NCI-H226 (cell line): ENCODE measurements at regions not wholly inside any gene's neighbourhood (a gene's known extent, or its start where the extent isn't known, plus 50 kb on each side); places are given as distances from the start of the nearest gene placed in this dataset.

Experiments used
- DNase-seq: peaks from one replicate; pipeline ENCODE4 v3.0.0-alpha.2; 2015

- no peak for DNase-seq
These were observed 177.6 kb upstream of the TMTC4 start for GRCh38 chr13:100852146-100852545.

GRCh38 chr13:100848304-100848703, 173.7 kb upstream of the TMTC4 start:
- no peak for DNase-seq

DNA sequence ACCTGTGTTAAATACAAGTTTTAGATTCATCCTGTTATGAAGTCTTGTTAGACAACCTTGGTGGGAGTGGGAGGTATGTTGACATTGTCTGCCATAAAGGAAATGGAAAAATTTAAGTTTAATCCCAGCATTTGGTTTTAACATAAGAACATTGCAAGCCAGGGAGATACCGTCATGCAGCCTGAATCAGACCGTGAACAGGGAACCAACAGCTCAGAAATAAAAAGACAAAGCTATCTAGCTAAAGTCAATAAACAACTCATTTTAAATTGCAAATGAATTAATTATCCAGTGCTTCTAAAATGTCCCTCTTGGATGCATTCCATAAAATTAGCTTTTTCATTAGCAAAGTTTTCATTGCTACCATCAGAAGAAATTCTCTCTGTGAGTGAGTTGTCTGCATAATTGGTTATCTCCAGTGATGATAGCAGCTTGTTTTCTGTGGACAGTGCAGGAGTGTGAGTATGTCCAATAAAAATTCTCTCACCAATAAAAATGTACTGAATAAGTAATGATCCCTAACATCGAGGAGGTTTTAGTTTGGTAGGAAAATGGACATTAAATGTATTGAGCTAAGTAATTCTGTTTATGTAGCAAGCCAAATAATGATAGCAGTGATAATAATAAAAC, 170.6 kb upstream of the TMTC4 start:
- no peak for DNase-seq

DNA sequence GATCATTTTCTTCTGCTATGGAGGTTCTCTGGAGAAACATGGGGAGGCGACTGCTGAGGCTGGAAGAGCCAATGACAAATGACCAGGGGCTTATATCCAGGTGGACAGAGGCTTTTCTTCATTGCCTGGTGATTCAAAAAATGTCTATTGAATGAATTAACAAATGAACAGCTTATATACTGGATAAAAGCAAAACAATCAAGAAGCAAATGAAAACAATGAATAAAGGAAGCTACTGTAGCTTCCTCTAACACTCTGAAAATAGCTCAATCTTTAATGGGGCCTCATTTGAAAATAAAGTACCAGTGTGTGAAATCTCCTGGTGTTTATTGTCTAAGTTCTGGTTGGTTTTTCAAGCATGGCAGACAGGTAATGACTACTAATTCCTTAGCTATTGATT, 167.5 kb upstream of the TMTC4 start:
- DNase-seq, result no peak

DNA sequence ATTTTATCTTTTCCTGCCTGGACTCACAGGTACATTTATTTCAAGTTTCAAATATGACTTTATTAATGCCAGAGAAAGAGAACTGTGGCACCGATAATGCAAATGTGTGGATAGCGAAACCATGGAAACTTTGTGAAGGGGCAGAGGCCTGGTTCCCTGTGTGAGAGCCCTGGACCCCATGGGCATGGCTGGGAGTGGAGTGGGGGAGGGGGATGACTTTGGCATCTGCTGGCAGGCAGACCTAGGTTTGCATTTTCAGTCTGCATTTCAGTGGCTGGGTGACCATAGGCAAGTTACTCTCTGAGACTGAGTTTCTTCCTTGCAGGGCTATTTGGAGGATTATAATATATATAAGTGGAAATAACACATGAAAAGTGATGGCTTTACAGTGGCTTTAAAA, 163.8 kb upstream of the TMTC4 start:
- no peak for DNase-seq

DNA sequence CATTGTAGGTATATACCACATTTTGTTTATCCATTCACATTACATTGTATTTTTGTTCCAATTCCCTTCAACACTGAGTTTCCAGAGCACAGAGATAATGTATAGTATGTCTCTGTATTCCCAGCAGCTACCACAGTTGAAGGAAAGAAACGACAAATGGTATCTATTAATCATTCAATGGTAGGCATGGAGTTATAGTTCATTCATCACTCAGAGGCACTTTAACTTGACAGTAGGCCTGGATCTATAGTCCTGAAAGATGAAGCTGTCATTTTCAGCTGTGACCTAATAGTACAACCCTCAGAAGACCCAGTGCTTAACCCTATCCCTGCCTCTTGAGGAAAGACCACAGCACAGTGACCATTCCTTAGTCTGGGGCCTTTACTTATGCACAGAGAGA, 163.0 kb upstream of the TMTC4 start:
- DNase-seq, result no peak

DNA sequence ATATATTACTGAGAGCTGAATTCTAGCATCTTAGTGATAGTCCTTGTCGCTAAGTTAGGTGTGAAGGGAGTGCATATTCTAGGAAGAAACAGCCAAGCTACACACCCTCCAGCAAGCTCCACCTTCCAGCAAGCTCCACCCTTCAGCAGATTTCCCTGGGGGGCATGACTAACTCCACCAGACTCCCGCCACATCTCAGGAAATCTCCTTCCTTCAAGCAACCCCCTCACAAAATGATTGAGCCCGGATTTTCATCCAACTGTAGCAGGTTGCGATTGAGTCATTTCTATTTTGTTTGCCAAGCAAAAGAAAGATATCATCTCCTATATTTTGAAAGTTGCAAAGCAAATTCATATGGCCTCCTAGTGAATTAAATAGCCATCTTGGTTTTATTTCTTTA, 162.1 kb upstream of the TMTC4 start:
- DNase-seq, result peak; percentile 9

- DNase-seq, result no peak
These were observed 161.1 kb upstream of the TMTC4 start for GRCh38 chr13:100835695-100836094.

DNA sequence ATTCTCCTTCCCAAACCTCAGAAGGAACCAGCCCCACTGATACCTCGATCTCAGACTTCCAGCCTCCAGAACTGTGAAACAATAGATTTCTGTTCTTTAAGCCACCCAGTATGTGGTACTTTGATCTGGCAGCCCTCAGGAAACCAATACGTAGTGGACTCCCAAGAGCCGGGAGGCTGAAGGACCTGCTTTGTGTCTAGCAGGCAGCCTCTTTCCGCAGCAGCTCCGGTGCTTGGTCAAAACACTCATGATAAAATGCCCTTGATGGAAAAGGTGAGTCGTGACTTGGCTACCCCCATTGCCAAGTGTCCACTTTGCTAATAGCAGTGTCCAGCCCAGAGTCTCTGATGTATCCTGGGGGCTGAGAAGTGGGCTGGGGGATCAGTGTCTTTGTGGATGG, 158.8 kb upstream of the TMTC4 start:
- no peak for DNase-seq

DNA sequence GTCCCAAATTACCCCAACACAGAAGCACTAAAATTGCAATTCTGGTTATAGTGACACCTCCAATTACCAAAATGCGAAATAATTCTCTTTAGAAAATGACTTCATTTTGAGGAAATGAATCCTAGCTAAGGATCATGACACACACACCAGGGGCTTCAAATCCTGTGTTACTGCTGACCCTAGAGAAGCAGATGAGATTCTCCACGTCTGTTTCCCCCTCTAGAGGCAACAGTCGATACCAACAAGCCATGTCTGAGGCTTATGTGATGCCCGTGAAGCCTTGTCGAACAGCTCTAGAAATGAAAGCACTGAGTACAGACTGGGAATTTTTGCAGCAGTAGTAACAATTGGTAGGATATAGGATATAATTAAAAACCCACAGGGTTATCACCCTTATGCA, 153.6 kb upstream of the TMTC4 start:
- no peak for DNase-seq

- no peak for DNase-seq
These were observed 153.0 kb upstream of the TMTC4 start for GRCh38 chr13:100827489-100828176.

DNA sequence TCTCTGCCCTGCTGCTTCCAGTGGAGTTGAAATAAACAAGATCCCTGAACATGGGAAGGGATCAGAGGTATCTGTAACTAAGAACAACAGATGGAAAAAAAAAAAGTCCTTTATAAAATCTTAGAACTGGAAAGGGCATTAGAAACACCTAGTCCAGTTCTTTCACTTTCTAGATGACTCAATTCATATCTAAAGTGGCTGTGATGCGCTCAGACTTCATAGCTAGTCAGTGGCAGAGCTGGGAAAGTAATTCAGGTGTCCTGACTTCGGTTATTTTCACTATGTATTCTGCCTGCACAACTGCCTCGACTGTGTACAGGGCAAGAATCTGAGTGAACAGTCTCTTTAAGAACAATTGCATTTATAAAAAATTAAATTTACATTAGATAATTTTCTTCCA, 151.8 kb upstream of the TMTC4 start:
- no peak for DNase-seq

DNA sequence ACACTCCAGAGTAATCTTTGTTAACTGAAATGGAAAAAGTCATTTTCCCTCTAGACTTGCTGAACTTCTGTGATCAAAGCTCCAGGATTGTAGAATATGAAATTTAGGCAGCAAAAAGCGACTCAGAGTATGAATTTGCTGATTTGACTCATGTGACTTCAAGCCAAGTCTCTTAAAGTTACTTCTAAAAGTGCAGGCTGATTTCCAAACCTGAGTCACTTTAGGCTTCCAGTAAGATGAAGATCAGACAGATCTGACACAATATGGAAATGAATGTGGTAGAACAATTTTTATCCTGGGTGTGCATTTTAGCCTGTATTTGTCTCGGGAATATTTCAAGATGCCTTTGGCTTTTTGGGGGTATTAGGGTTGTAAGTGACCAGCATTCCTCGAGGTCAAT, 151.0 kb upstream of the TMTC4 start:
- DNase-seq, result no peak

GRCh38 chr13:100824366-100824765, 149.8 kb upstream of the TMTC4 start:
- no peak for DNase-seq

- no peak for DNase-seq
These were observed 148.9 kb upstream of the TMTC4 start for GRCh38 chr13:100823448-100823847.

GRCh38 chr13:100822871-100823443, 148.4 kb upstream of the TMTC4 start:
- no peak for DNase-seq

DNA sequence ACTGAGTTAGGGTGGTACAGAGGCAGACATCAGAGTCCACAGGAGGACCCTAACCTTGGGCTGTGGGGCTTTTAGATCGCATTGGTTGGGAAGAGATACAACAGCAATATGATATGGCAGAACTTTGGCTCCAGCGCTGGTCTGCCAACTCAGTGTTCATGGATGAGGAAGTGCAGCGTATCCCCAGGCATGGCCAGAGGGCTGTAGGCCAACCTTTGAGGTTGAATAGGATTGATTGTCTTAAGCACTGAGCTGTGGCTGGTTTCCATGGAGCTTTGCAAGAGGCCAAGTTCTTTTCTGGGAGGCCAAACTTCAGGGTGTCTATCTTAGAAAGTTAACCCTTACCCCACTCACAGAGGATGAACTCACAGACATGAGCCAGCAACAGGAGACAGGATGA, 144.1 kb upstream of the TMTC4 start:
- DNase-seq, result no peak

- no peak for DNase-seq
These were observed 143.3 kb upstream of the TMTC4 start for GRCh38 chr13:100817928-100818327.

GRCh38 chr13:100815476-100816046, 141.0 kb upstream of the TMTC4 start:
- no peak for DNase-seq

DNA sequence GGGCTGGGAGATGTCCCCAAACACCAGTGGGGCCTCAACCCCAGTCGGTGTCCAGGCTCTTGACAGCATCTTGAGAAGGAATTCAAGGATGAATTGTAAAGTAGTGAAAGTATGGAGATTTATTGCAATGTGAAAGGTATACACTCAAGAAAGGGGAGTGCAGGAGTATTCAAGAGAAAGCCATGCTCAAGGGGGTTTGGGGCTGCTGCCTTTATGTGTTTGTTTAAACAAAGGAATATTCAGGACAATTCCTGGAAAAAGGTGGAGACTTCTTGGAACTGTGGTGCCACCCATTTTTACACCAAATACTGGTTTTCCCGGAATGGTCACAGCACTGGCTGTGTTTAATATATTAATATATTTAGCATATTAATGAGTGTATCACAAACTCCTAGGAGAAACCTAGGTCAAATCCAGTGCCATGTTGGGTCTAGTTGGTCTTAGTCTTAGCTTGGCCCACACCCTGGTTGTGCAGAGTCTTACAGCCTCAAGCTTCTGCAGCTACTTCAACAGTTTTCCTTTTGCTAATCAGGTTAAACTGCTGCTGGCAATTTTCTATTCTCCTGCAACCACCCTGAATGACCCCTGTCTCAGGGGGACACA, 138.5 kb upstream of the TMTC4 start:
- DNase-seq, result no peak

- DNase-seq, result no peak
These were observed 137.3 kb upstream of the TMTC4 start for GRCh38 chr13:100811928-100812327.

DNA sequence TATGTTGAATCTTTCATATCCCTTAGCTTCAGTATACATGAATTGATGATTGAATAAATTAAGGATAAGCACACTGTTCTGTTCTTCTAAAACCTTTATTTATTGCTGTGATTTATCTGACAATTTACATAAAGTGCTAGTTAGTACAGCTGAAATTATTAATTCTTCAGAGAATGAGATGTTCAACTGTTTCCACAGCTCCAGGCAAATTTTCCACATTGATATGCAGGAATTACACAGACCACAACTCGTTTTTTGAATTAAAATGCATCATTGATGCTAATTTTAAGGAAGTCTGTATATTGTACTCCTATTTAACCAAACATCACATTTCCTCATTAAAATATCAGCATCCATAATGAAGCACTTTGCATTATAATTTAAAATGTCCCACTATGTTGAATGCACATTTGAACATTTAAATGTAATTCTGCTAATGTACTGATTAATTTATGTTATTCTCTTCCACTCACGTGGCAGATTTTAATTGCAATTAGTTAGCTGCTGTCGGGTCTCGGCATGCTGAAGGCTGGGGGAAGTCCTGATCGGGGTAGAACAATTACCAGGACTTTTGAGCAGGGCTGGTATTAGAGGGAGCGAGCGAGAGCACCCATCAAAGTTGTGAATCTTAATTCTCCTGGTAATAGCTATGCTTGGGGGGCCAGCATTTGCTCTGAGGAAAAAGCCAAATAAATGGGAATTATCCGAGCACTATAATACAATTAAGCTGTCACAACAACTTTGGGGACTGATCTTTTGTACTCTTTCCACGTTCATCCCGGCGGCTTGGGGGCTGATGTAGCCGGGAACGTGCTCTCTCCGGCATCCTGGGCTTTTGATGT, 136.7 kb upstream of the TMTC4 start:
- no peak for DNase-seq

DNA sequence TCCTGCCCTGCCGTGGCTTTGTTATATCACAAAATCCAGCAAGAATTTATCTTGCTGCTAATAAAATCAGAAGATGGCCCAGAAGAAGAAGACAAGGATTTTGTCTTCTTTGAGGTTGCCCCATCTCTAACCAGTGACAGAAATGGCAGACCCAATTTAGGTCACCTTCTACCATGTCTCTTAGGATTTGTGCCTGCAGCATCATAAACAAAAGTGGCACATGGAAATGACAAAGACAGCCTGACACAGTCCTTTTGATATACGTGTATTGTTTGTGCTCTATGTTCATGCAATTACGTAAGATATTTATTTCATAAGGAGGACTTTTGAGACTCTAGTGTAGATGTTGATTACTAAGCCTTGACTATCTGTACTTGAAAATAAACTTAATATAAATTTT, 135.9 kb upstream of the TMTC4 start:
- DNase-seq, result no peak
